ENCODE measurements at regions not wholly inside any gene's neighbourhood (a gene's known extent, or its start where the extent isn't known, plus 50 kb on each side); places are given as distances from the start of the nearest gene placed in this dataset.

DNA sequence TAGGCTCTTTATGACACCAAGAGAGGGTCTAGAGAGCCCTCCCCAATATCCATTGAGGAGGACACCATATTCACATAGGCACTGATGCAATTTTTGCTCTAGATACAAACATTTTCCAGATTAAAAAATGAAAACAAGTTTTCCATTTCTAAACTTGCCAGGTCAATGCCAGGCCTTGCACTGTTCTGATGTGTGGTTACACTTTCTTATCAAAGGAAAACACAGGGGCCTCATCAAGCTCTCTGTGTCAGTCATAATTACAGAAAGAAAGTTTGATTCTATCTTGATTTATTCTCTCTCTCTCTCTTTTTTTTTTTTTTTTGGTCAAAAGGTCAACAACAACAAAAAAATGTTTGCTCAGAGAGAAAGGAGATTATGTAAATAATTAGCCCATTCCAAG, 80.2 kb upstream of the ACSL4 start:
- ChIA-PET POLR2A (no interaction called here), CTCF (no interaction called here)
- Histone ChIP-seq H3K4me2 (no peak overlapping the region), H3K4me3 (no peak overlapping the region), H3K9me3 (no peaks in the 10 kb centered on the region), H3K27ac (no peak overlapping the region), H3K4me1 (no peaks in the 10 kb centered on the region; the same call in 2 of the 3 replicates)
- FAIRE-seq, result no peak
- no peak for TF ChIP-seq GATA3 (IDR thresholded peaks at IDR 0.05; ENCODE audit: borderline replicate concordance)
- no peak for TF ChIP-seq CHD2 (IDR thresholded peaks at IDR 0.05; ENCODE audit: low read length, partially characterized antibody)
- no peak for TF ChIP-seq RCOR1 (IDR thresholded peaks at IDR 0.05; ENCODE audit: low read depth, low read length)
- no peak for TF ChIP-seq CBX8 (IDR thresholded peaks at IDR 0.05)
- no peak for TF ChIP-seq RNF2 (IDR thresholded peaks at IDR 0.05; ENCODE audit: borderline replicate concordance, low read depth)
- TF ChIP-seq EP300 (IDR thresholded peaks at IDR 0.05), result no peak
- TF ChIP-seq RARB (CRISPR knock-in tag; IDR thresholded peaks at IDR 0.05), result no peak
- DNase-seq (ENCODE audit: low read depth in 1 of 2, low spot score in 1 of 2), result no peak
- no peak for ATAC-seq

DNA sequence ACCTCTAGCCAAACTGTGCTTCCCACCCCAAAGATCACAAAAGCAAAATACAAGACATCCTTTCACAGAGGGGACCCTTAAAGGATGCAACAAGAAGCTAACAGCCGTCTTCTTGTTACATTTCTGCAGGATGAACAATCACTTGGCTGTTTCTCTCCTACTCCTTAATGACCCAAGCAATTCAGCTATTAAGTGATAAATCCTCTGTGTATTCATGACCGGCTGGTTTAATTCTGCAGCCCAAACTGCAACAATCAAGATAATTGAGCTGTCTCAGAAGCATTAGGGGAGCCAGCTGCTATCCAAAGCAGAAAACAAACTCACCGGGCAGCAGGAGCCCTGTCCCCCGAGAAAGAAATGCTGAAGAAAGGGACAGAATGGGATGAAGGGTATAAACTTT, 85.9 kb upstream of the ACSL4 start:
- H3K4me2 ChIP-seq, result no peak overlapping the region
- no peak overlapping the region for H3K4me3 ChIP-seq
- H3K27ac ChIP-seq, result no peak overlapping the region
- ATAC-seq (no peak), DNase-seq (ENCODE audit: low read depth in 1 of 2, low spot score in 1 of 2) (no peak), FAIRE-seq (no peak)
- H3K9me3 ChIP-seq, result no peaks in the 10 kb centered on the region
- POLR2A ChIA-PET, result no interaction called here
- CTCF ChIA-PET, result interaction anchor here (0.9 to 1.5 kb wide), 3 partner anchors 9 to 105 kb away, joined by 3 to 4 read pairs (median 4); no protein-coding TSS in a partner anchor
- WGBS (ENCODE audit: missing lambda C conversion rate), result 82% methylated on average over 4 of the region's 4 CpGs
- TF ChIP-seq MAFK (IDR thresholded peaks at IDR 0.05; ENCODE audit: partially characterized antibody), result no peak
- TF ChIP-seq, protein P1, sequence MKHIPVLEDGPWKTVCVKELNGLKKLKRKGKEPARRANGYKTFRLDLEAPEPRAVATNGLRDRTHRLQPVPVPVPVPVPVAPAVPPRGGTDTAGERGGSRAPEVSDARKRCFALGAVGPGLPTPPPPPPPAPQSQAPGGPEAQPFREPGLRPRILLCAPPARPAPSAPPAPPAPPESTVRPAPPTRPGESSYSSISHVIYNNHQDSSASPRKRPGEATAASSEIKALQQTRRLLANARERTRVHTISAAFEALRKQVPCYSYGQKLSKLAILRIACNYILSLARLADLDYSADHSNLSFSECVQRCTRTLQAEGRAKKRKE (CRISPR knock-in tag; IDR thresholded peaks at IDR 0.05; ENCODE audit: low read depth), result no peak
- no peak for TF ChIP-seq POLR2A (IDR thresholded peaks at IDR 0.05; ENCODE audit: low read length)
- no peak for TF ChIP-seq SREBF2 (IDR thresholded peaks at IDR 0.05)
- TF ChIP-seq, protein P2, sequence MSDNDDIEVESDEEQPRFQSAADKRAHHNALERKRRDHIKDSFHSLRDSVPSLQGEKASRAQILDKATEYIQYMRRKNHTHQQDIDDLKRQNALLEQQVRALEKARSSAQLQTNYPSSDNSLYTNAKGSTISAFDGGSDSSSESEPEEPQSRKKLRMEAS (IDR thresholded peaks at IDR 0.05), result no peak
- TF ChIP-seq POLR2AphosphoS2 (conservative IDR thresholded peaks at IDR 0.05; ENCODE audit: low read length), result no peak
- no peak for TF ChIP-seq HDAC2 (IDR thresholded peaks at IDR 0.05)
- no peak for TF ChIP-seq RNF2 (IDR thresholded peaks at IDR 0.05; ENCODE audit: borderline replicate concordance, low read depth)
- TF ChIP-seq, protein P3, sequence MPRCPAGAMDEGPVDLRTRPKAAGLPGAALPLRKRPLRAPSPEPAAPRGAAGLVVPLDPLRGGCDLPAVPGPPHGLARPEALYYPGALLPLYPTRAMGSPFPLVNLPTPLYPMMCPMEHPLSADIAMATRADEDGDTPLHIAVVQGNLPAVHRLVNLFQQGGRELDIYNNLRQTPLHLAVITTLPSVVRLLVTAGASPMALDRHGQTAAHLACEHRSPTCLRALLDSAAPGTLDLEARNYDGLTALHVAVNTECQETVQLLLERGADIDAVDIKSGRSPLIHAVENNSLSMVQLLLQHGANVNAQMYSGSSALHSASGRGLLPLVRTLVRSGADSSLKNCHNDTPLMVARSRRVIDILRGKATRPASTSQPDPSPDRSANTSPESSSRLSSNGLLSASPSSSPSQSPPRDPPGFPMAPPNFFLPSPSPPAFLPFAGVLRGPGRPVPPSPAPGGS (IDR thresholded peaks at IDR 0.05), result no peak
- no peaks in the 10 kb centered on the region for H3K4me1 ChIP-seq

DNA sequence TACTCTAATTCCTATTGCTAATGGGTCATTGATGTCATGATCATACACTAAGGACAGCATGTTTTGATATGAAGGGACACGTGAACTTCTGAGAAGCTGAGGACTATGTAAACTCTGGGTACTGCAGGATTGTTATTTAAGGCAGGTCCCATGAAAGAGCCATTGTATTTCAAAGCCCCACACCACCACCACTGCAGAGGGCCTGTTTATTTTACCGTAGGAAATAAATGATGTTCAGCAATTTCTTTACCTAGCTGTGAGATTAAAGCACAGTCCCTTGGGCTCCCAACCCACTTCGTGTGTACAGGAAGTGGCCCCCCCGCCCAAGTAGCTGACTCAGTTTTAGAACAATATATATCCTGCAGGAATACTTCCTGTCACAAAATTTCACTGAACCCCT, 89.8 kb upstream of the ACSL4 start:
- ATAC-seq (no peak), FAIRE-seq (no peak), DNase-seq (ENCODE audit: low read depth in 1 of 2, low spot score in 1 of 2) (no peak)
- WGBS (ENCODE audit: missing lambda C conversion rate), result 46% methylated on average over 4 of the region's 4 CpGs
- Histone ChIP-seq H3K4me1 (peaks cover 12% of the 10 kb centered on the region), H3K4me2 (no peak overlapping the region), H3K27ac (no peak overlapping the region; a peak in 1 of 6 replicates), H3K9me3 (no peaks in the 10 kb centered on the region), H3K4me3 (no peak overlapping the region)
- POLR2A ChIA-PET, result no interaction called here
- TF ChIP-seq CEBPB (IDR thresholded peaks at IDR 0.05) (no peak), GATA3 (IDR thresholded peaks at IDR 0.05; ENCODE audit: borderline replicate concordance) (no peak), EP300 (IDR thresholded peaks at IDR 0.05) (no peak), RARB (CRISPR knock-in tag; IDR thresholded peaks at IDR 0.05) (no peak), ZC3H11A (IDR thresholded peaks at IDR 0.05) (no peak), CHD4 (IDR thresholded peaks at IDR 0.05; ENCODE audit: borderline replicate concordance) (no peak), HOXB5 (CRISPR knock-in tag; IDR thresholded peaks at IDR 0.05) (no peak), NFE2L2 (conservative IDR thresholded peaks at IDR 0.05; ENCODE audit: low read length) (no peak), MAFK (IDR thresholded peaks at IDR 0.05; ENCODE audit: partially characterized antibody) (no peak), TFCP2L1 (CRISPR knock-in tag; IDR thresholded peaks at IDR 0.05) (no peak), POLR2AphosphoS2 (conservative IDR thresholded peaks at IDR 0.05; ENCODE audit: low read length) (no peak)
- TF ChIP-seq, protein P4, sequence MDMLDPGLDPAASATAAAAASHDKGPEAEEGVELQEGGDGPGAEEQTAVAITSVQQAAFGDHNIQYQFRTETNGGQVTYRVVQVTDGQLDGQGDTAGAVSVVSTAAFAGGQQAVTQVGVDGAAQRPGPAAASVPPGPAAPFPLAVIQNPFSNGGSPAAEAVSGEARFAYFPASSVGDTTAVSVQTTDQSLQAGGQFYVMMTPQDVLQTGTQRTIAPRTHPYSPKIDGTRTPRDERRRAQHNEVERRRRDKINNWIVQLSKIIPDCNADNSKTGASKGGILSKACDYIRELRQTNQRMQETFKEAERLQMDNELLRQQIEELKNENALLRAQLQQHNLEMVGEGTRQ (IDR thresholded peaks at IDR 0.05), result no peak
- TF ChIP-seq, protein P5, sequence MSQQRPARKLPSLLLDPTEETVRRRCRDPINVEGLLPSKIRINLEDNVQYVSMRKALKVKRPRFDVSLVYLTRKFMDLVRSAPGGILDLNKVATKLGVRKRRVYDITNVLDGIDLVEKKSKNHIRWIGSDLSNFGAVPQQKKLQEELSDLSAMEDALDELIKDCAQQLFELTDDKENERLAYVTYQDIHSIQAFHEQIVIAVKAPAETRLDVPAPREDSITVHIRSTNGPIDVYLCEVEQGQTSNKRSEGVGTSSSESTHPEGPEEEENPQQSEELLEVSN (IDR thresholded peaks at IDR 0.05; ENCODE audit: borderline replicate concordance, low read depth), result no peak
- TF ChIP-seq, protein P3 (IDR thresholded peaks at IDR 0.05), result no peak
- CTCF ChIA-PET, result interaction anchor here (1.1 to 1.3 kb wide), 3 partner anchors 11 to 34 kb away, joined by 3 read pairs; no protein-coding TSS in a partner anchor
